SK-N-SH (cell line): ENCODE measurements at regions not wholly inside any gene's neighbourhood (a gene's known extent, or its start where the extent isn't known, plus 50 kb on each side); places are given as distances from the start of the nearest gene placed in this dataset.

Experiments
- JUND ChIP-seq: IDR thresholded peaks from 2 replicates; pipeline ENCODE4 v1.4.0; 2012
- RCOR1 ChIP-seq: fragments of 150-350 bp; IDR thresholded peaks from 2 replicates; pipeline ENCODE4 v1.6.1; 2017; ENCODE audit warnings: antibody characterized with exemption, low read length
- TEAD4 ChIP-seq: IDR thresholded peaks from 2 replicates; pipeline ENCODE4 v1.4.0; 2012; ENCODE audit warnings: mild to moderate bottlenecking, borderline replicate concordance; ENCODE audit not compliant: insufficient read depth
- TF ChIP-seq, protein P1 (sequence below): fragments of 200-600 bp; sonication (generic); IDR thresholded peaks from 2 replicates; pipeline ENCODE4 v1.6.1; 2017; ENCODE audit warnings: antibody characterized with exemption, mild to moderate bottlenecking, moderate library complexity
- TF ChIP-seq, protein P2 (sequence below): IDR thresholded peaks from 2 replicates; pipeline ENCODE4 v1.4.0; 2012; ENCODE audit warnings: low read depth
- TF ChIP-seq, protein P3 (sequence below): fragments of 150-350 bp; IDR thresholded peaks from 2 replicates; pipeline ENCODE4 v1.6.1; 2017; ENCODE audit warnings: antibody characterized with exemption, low read length, low read depth, borderline replicate concordance

DNA sequence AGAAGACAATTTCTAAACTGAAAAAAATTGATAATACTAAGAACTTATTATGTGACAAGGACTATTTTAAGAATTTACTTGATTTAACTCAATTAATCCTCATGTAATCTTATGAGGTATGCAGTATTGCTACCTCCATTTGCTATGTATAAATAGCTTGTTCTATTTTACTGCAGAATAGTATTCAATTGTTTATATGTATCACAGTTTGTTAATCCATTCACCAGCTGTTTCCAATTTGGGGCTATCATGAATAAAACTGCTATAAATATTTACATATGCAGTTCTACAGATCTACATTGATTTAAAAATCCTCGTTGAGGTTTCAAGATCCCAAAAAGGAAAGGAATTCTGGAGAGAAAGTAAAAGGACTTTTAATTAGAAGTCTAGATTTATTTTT, 54.8 kb upstream of the DOCK10 start:
- TF ChIP-seq, protein P1, sequence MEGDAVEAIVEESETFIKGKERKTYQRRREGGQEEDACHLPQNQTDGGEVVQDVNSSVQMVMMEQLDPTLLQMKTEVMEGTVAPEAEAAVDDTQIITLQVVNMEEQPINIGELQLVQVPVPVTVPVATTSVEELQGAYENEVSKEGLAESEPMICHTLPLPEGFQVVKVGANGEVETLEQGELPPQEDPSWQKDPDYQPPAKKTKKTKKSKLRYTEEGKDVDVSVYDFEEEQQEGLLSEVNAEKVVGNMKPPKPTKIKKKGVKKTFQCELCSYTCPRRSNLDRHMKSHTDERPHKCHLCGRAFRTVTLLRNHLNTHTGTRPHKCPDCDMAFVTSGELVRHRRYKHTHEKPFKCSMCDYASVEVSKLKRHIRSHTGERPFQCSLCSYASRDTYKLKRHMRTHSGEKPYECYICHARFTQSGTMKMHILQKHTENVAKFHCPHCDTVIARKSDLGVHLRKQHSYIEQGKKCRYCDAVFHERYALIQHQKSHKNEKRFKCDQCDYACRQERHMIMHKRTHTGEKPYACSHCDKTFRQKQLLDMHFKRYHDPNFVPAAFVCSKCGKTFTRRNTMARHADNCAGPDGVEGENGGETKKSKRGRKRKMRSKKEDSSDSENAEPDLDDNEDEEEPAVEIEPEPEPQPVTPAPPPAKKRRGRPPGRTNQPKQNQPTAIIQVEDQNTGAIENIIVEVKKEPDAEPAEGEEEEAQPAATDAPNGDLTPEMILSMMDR, result no peak
- TF ChIP-seq, protein P2, sequence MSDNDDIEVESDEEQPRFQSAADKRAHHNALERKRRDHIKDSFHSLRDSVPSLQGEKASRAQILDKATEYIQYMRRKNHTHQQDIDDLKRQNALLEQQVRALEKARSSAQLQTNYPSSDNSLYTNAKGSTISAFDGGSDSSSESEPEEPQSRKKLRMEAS, result no peak
- no peak for TF ChIP-seq JUND
- no peak for TF ChIP-seq RCOR1
- TF ChIP-seq, protein P3, sequence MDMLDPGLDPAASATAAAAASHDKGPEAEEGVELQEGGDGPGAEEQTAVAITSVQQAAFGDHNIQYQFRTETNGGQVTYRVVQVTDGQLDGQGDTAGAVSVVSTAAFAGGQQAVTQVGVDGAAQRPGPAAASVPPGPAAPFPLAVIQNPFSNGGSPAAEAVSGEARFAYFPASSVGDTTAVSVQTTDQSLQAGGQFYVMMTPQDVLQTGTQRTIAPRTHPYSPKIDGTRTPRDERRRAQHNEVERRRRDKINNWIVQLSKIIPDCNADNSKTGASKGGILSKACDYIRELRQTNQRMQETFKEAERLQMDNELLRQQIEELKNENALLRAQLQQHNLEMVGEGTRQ, result no peak
- TF ChIP-seq TEAD4, result no peak
